HG03342 (cell line): ENCODE measurements at regions not wholly inside any gene's neighbourhood (a gene's known extent, or its start where the extent isn't known, plus 50 kb on each side); places are given as distances from the start of the nearest gene placed in this dataset.
"Not testable (repeated sequence)": the region's sequence is repeated elsewhere in the genome, so short reads cannot be mapped to it uniquely, and the experiment has no call there.

Experiments
- ATAC-seq: cut with Tn5 transposase; IDR thresholded peaks from one replicate; pipeline ENCODE4 v1.9.1; 2021; ENCODE audit warnings: mild to moderate bottlenecking, moderate library complexity; ENCODE audit not compliant: unreplicated experiment

DNA sequence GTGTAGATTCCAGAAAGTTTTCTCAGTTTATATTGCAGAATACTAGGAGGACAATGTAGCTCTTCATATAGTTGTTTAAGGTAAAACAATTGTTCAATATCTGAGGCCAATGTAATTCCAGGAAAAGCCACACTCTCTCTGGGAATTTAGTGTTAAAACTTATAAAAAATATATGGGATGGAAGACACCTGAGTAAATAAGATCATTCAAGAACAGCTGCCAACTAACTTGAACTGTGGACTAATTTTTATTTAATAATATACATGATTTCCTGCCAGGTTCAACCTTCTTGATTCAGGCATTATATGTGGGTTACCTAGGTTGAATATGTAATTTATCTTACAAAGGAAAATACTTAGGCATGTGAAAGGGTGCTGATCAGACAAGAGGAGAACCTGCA lies 841.1 kb upstream of the PRR20A start:
- no peak for ATAC-seq

- no peak for ATAC-seq
These were observed 826.0 kb upstream of the PRR20A start for GRCh38 chr13:56314765-56315164.

DNA sequence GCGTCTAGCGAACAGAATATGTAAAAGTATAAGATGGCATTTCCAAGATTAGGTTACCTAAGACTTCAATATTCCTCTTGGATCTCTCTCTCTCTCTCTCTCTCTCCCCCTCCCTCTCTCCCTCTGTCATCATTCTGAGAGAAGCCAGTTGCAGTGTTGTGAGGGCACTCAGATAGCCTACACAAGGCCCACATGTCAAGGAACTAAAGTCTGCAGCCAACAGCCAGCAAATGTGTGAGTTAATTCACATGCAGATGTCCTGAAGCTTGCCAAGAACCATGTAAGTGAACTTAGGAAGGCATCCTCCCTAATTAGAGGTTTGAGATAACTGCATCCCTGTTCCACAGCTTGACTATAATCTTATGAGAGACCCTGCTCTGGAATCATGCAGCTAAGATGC lies 822.9 kb upstream of the PRR20A start:
- no peak for ATAC-seq

GRCh38 chr13:56332671-56333070 lies 808.0 kb upstream of the PRR20A start:
- no peak for ATAC-seq

- no peak for ATAC-seq
These were observed 804.9 kb upstream of the PRR20A start for GRCh38 chr13:56335775-56336174.

GRCh38 chr13:56338421-56338820 lies 802.3 kb upstream of the PRR20A start:
- ATAC-seq: no peak

- ATAC-seq: no peak
These were observed 793.7 kb upstream of the PRR20A start for GRCh38 chr13:56347014-56347413.

DNA sequence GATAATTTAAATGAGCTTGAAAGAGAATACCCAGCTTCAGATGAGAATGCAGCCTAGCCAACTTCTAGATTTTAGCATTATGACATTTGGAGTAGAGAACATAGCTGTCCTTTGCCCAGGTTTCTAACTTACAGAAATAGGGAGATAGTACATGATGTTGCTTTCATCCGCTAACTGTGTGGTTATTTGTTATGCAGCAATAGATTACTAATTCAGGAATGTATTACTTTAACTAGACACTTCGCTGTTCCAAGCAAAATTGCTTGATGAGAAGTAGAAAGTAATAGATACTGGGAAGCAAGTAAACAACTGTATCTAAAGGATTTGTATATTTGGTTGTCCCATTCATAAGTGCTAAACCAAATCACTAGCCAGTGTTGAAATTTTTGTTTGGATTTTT lies 790.9 kb upstream of the PRR20A start:
- ATAC-seq: no peak

DNA sequence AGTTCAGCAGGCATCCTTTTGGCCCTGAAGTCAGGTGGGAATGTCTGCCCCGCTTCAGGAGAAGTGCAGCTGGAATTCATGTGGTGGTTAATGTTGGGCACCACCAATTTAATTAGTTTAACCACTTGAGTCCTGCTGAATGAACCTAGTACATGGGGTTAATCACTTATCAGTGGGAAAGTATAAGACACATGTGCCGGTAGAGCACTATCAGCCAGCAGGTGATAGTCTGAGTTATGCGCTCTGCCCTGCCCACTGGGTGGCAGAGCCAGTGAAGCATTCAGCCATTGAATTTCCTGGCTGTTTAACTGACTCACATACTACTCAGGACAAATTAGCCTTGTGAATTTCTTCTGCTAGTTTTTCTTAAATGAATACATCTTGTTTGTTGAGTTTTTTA lies 789.7 kb upstream of the PRR20A start:
- ATAC-seq: no peak

- no peak for ATAC-seq
These were observed 788.4 kb upstream of the PRR20A start for GRCh38 chr13:56352361-56352760.

DNA sequence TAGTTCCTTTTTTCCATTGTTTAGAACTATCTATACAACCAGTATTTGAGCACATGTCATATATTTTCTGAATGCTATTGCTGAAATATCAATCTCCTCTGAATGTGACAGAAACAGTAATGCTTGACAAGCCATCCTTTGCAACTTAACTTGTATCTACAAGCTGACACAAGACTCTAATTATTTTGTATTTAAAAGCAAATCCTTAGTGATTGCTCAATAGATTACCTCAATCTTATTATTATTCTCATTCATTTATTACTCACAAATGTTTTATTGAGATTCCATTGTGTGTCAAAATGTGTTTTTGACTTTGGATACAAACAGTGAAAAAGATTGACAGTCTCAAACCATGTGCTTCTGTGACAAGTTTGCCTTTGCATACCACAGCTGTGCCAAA lies 787.8 kb upstream of the PRR20A start:
- no peak for ATAC-seq

GRCh38 chr13:56356690-56357089 lies 784.0 kb upstream of the PRR20A start:
- ATAC-seq: no peak

DNA sequence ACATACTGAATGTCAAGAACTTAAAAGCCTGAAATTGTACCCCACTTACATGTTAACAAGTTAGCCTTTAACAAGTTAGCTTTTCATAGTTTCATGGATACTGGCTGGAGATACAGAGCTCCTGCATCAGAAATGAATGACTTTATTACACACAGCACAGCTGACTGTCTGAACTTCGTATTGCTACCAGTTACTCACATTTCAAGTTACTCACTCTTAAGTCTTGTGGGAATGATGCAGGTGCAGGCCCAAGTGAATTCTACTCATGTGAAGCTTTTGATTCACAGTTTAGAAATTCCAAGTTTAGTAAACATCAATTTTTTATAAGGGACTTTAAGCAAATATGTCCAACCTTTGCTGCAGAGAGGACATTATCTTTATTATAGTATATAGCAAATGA lies 762.2 kb upstream of the PRR20A start:
- no peak for ATAC-seq

- ATAC-seq: no peak
These were observed 747.2 kb upstream of the PRR20A start for GRCh38 chr13:56393549-56393948.

DNA sequence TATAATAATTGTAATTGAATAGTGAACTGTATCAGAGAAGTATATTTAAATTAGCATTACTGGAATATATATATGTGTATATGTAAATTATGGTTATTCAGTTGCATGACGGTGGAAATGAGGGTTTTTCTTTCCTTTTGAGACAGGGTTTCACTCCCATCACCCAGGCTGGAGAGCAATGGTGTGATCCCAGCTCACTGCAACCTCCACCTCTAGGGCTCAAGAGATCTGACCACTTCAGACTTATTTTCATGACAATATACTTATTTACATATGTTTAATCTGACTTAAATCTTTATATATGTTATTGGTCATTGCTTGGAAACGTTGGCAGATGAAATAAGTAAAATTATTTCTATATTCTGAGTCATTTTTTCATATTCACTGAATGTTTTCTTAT lies 744.4 kb upstream of the PRR20A start:
- no peak for ATAC-seq

DNA sequence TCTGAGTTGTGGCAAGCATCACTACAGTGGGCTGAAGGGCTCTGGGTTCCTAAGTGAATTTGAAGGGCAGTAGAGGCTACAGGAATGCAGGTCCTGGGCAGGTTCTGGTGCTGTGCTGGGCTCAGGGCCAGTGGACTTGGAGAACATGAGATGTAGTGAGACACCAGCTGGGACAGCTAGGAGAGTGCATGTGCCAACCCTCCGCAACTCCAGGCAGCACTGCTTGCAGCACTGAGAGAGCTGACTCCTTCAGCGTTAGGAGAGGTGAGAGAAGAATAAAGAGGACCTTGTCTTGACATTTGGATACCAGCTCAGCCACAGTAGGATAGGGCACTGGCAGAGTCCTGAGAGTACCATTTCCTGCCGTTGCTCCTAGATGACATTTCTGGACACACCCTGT lies 739.9 kb upstream of the PRR20A start:
- no peak for ATAC-seq

- ATAC-seq: no peak
These were observed 727.9 kb upstream of the PRR20A start for GRCh38 chr13:56412856-56413255.

DNA sequence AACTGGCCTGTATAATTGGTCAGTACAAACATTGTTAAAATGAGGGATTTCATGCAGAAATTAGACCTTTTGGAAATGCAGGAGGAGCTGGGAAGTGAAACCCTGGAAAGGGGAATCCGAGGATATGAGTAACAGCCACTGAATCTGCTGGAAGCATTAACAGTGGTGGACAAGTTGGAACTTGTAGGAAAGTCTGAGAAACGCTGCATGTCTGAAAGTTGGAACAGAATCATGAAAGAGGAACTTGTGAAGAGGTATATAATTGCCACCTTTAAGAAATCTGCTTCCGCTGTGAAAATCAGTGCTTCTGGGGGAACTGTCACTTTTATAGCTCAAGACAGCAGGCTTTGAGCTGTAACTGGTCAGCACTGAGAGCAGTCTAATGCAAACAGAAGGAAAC lies 716.5 kb upstream of the PRR20A start:
- ATAC-seq: no peak

DNA sequence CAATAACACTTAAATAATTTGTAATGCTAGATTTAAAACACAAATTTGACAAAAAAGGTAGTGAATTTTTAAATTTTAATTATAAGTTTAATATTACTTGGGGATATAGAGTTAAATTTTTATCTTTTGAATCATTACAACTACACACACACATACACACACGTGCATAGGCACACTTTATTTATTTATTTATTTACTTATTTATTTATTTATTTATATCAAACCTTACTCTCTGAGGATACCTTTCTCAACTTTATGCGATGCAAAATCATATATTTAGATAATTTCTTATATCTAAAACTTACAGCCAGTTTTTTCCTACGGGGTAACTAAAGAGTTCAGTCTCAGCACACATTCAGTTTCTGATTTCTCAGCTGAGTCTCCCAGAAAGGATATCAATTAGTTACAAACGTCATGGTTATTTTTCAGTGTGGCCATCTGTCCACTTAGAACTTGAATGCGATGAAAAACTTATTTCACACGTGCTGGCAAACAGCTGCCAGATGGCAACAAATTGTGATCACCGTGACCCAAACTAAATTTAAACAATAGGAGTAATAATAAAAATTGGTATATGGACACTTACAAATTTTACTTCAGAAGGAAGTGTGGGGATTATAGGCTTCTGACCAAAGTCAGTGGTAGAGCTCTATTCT lies 683.1 kb upstream of the PRR20A start:
- ATAC-seq: no peak

- no peak for ATAC-seq
These were observed 681.4 kb upstream of the PRR20A start for GRCh38 chr13:56459286-56459685.

DNA sequence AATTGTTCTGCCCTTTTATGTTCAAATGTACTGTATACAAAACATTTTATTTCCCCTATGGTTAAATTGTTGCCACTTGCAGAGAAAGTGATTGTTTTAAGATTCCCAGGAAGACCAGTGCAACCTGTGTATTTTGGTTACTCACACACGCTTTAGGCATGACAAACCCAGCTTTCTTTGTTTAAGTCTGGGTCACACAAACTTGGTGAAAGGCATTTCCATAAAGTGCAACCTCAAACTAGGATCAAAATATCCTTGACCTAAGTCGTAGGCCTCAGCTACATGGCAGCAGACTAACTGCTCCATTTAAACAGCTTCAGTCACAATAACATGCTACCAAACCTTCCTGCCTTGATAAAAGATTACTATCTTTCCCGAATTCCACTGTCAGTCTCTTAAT lies 639.0 kb upstream of the PRR20A start:
- no peak for ATAC-seq

DNA sequence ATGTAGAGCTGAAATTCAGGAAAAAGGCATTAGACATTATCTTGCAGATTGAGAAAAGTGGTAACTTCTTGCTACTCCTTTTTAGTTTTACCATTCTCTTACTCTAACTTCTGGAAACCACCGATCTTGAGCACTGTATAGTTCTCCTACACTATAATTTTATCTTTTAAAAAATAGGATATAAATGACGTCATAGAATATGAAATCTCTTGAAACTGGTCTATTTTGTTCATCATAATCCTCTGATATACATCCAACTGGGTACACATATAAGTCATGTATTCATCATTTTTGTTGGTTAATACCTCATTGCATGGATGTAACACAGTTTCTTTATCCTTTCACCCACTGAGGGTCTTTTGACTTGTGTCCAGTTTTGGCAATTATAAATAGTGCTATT lies 629.9 kb upstream of the PRR20A start:
- no peak for ATAC-seq

GRCh38 chr13:56512336-56512735 lies 628.4 kb upstream of the PRR20A start:
- not testable (repeated sequence) for ATAC-seq
